IMR-90 (cell line): ENCODE measurements at regions not wholly inside any gene's neighbourhood (a gene's known extent, or its start where the extent isn't known, plus 50 kb on each side); places are given as distances from the start of the nearest gene placed in this dataset.

Experiments used
- ATAC-seq: fragments of 200-7000 bp; cut with Tn5 transposase; 2 replicates; pipeline ENCODE4 v1.9.1; 2020; ENCODE audit warnings: low read depth, mild to moderate bottlenecking, moderate library complexity
- BruUV-seq: library from RNA; stranded (reverse); fragments of 400-500 nt; replicated peaks from 2 replicates; lab custom pipeline; 2021; lab: Mats Ljungman, UMichigan
- CTCF ChIA-PET: fragments of 300-600 bp; formaldehyde crosslinking; extraction: SDS; loops from one replicate; lab custom pipeline; 2021; ENCODE audit warnings: antibody characterized with exemption; lab: Yijun Ruan, JAX
- POLR2A ChIA-PET: fragments of 300-600 bp; sonication (Branson Sonifier 250); formaldehyde crosslinking; loops from one replicate; lab custom pipeline; 2022; ENCODE audit warnings: antibody characterized with exemption; ENCODE audit not compliant: unreplicated experiment; lab: Charles Lee
- DNase-seq: peaks from one replicate; pipeline ENCODE4 v3.0.0; 2013
- H2AFZ ChIP-seq: replicated peaks from 2 replicates; pipeline ENCODE3; 2013; ENCODE audit warnings: low read length, mild to moderate bottlenecking; ENCODE audit not compliant: poor library complexity
- H2AK5ac ChIP-seq: 2 replicates; pipeline ENCODE4 v1.6.1; 2013; ENCODE audit warnings: low read depth, low read length, inconsistent platforms
- H2AK9ac ChIP-seq: replicated peaks from 2 replicates; pipeline ENCODE3; 2013; ENCODE audit warnings: mild to moderate bottlenecking, low read depth, low read length, moderate library complexity; ENCODE audit not compliant: poor library complexity
- H2BK120ac ChIP-seq: 2 replicates; pipeline ENCODE4 v1.6.1; 2013; ENCODE audit warnings: low read depth, low read length, inconsistent platforms
- H2BK15ac ChIP-seq: 3 replicates; pipeline ENCODE4 v1.6.1; 2013; ENCODE audit warnings: low read depth, low read length, inconsistent platforms
- H2BK20ac ChIP-seq: 2 replicates; pipeline ENCODE4 v1.6.1; 2013; ENCODE audit warnings: low read depth, mild to moderate bottlenecking, inconsistent platforms, low read length, moderate library complexity
- H2BK5ac ChIP-seq: 2 replicates; pipeline ENCODE4 v1.6.1; 2013; ENCODE audit warnings: mild to moderate bottlenecking, low read depth, low read length, inconsistent platforms; ENCODE audit not compliant: poor library complexity, severe bottlenecking
- H3K14ac ChIP-seq: replicated peaks from 2 replicates; pipeline ENCODE4 v1.6.1; 2013; ENCODE audit warnings: low read depth, low read length, inconsistent platforms
- H3K18ac ChIP-seq: 2 replicates; pipeline ENCODE4 v1.6.1; 2013; ENCODE audit warnings: low read depth, low read length, control low read depth
- H3K23ac ChIP-seq: 2 replicates; pipeline ENCODE4 v1.6.1; 2013; ENCODE audit warnings: low read depth, low read length, inconsistent platforms
- H3K27ac ChIP-seq: 2 replicates; pipeline ENCODE4 v1.5.1; 2013; ENCODE audit warnings: mild to moderate bottlenecking, control low read depth, low read length; ENCODE audit not compliant: insufficient read depth
- H3K27me3 ChIP-seq: 2 replicates; pipeline ENCODE4 v1.6.1; 2013; ENCODE audit warnings: low read length; ENCODE audit not compliant: control insufficient read depth, insufficient read depth
- H3K36me3 ChIP-seq: 2 replicates; pipeline ENCODE4 v1.6.1; 2013; ENCODE audit warnings: low read length, mixed read lengths; ENCODE audit not compliant: control insufficient read depth, insufficient read depth
- H3K4ac ChIP-seq: 2 replicates; pipeline ENCODE4 v1.6.1; 2013; ENCODE audit warnings: low read depth, low read length, inconsistent platforms
- H3K4me1 ChIP-seq: 2 replicates; pipeline ENCODE4 v1.6.1; 2013; ENCODE audit warnings: low read length, mixed read lengths; ENCODE audit not compliant: control insufficient read depth, insufficient read depth
- H3K4me2 ChIP-seq: 2 replicates; pipeline ENCODE4 v1.6.1; 2013; ENCODE audit warnings: low read depth, mild to moderate bottlenecking, control low read depth, low read length, moderate library complexity
- H3K4me3 ChIP-seq: 2 replicates; pipeline ENCODE4 v1.5.1; 2013; ENCODE audit warnings: low read depth, mild to moderate bottlenecking, control low read depth, low read length, moderate library complexity; ENCODE audit not compliant: insufficient read depth
- H3K56ac ChIP-seq: 2 replicates; pipeline ENCODE4 v1.6.1; 2013; ENCODE audit warnings: low read length, inconsistent platforms; ENCODE audit not compliant: insufficient read depth; ENCODE audit errors: extremely low read depth
- H3K79me1 ChIP-seq, 2 experiments: 2 replicates each; pipeline ENCODE4 v1.6.1; 2013; ENCODE audit warnings: low read length in 2 of 2, inconsistent platforms in 1 of 2, low read depth in 1 of 2
- H3K9ac ChIP-seq: 2 replicates; pipeline ENCODE4 v1.6.1; 2013; ENCODE audit warnings: low read depth, low read length, control low read depth
- H3K9me1 ChIP-seq: 2 replicates; pipeline ENCODE4 v1.6.1; 2013; ENCODE audit warnings: low read length, inconsistent platforms; ENCODE audit not compliant: insufficient read depth
- H3K9me3 ChIP-seq: 2 replicates; pipeline ENCODE4 v1.6.1; 2013; ENCODE audit warnings: low read length; ENCODE audit not compliant: control insufficient read depth, insufficient read depth
- H4K20me1 ChIP-seq: 2 replicates; pipeline ENCODE4 v1.6.1; 2013; ENCODE audit warnings: low read length, inconsistent platforms; ENCODE audit not compliant: insufficient read depth
- H4K5ac ChIP-seq: 2 replicates; pipeline ENCODE4 v1.6.1; 2013; ENCODE audit warnings: mild to moderate bottlenecking, low read depth, low read length, control low read depth
- H4K8ac ChIP-seq, 2 experiments: 2 replicates each; pipeline ENCODE4 v1.6.1; 2013; ENCODE audit warnings: low read depth in 2 of 2, low read length in 2 of 2, control low read depth in 1 of 2, inconsistent platforms in 1 of 2
- H4K91ac ChIP-seq: 2 replicates; pipeline ENCODE4 v1.6.1; 2013; ENCODE audit warnings: low read depth, low read length, inconsistent platforms; ENCODE audit not compliant: insufficient read depth
- BHLHE40 ChIP-seq: fragments of 150-350 bp; IDR thresholded peaks from 2 replicates; pipeline ENCODE4 v1.6.1; 2016; ENCODE audit warnings: mild to moderate bottlenecking, low read depth, low read length
- CEBPB ChIP-seq: IDR thresholded peaks from 2 replicates; pipeline ENCODE4 v1.6.1; 2012; ENCODE audit warnings: low read depth, low read length, improper control_type of control experiment
- CHD1 ChIP-seq: IDR thresholded peaks from 2 replicates; pipeline ENCODE4 v1.6.1; 2012; ENCODE audit warnings: low read depth, low read length, improper control_type of control experiment
- FOS ChIP-seq: fragments of 150-350 bp; IDR thresholded peaks from 2 replicates; pipeline ENCODE4 v1.6.1; 2016; ENCODE audit warnings: low read depth, low read length
- MAFK ChIP-seq: IDR thresholded peaks from 2 replicates; pipeline ENCODE4 v1.6.1; 2012; ENCODE audit warnings: low read depth, low read length, improper control_type of control experiment
- MAZ ChIP-seq: IDR thresholded peaks from 2 replicates; pipeline ENCODE4 v1.6.1; 2012; ENCODE audit warnings: low read depth, mild to moderate bottlenecking, low read length, improper control_type of control experiment, moderate library complexity, borderline replicate concordance
- MXI1 ChIP-seq: IDR thresholded peaks from 2 replicates; pipeline ENCODE4 v1.6.1; 2012; ENCODE audit warnings: low read depth, mild to moderate bottlenecking, low read length, moderate library complexity, borderline replicate concordance
- NFE2L2 ChIP-seq: fragments of 150-350 bp; IDR thresholded peaks from 2 replicates; pipeline ENCODE4 v1.6.1; 2016; ENCODE audit warnings: low read depth, mild to moderate bottlenecking, low read length
- POLR2A ChIP-seq: IDR thresholded peaks from 2 replicates; pipeline ENCODE4 v1.6.1; 2012; ENCODE audit warnings: mild to moderate bottlenecking, low read depth, low read length
- RAD21 ChIP-seq: IDR thresholded peaks from 2 replicates; pipeline ENCODE4 v1.6.1; 2012; ENCODE audit warnings: low read length, improper control_type of control experiment
- RCOR1 ChIP-seq: IDR thresholded peaks from 2 replicates; pipeline ENCODE4 v1.6.1; 2012; ENCODE audit warnings: mild to moderate bottlenecking, low read length, improper control_type of control experiment; ENCODE audit not compliant: insufficient replicate concordance
- RFX5 ChIP-seq: IDR thresholded peaks from 2 replicates; pipeline ENCODE4 v1.8.0; 2012; ENCODE audit warnings: low read depth, mild to moderate bottlenecking, low read length, moderate library complexity
- SMC3 ChIP-seq: fragments of 150-350 bp; IDR thresholded peaks from 2 replicates; pipeline ENCODE4 v1.6.1; 2016; ENCODE audit warnings: low read depth, mild to moderate bottlenecking, antibody characterized with exemption, low read length, moderate library complexity
- WGBS, 2 experiments: methylation state at CpG; one replicate each; pipeline versions ENCODE4 v1.1.5 to v1.1.7; 2013; ENCODE audit warnings: missing lambda C conversion rate in 2 of 2; ENCODE audit not compliant: insufficient read length in 1 of 2; ENCODE audit errors: extremely low coverage in 2 of 2; 5-methylcytosine and 5-hydroxymethylcytosine counted together
- dilution Hi-C: fragments of 300-500 bp; cut with HindIII; formaldehyde crosslinking; loops from one replicate; pipeline ENCODE4 v1.14.3; 2018; ENCODE audit warnings: low sequenced_read_pairs; ENCODE audit not compliant: unreplicated experiment
- in situ Hi-C: fragments of 300-500 bp; cut with MboI; formaldehyde crosslinking; loops from 3 replicates; pipeline ENCODE4 v1.14.3; 2019; ENCODE audit warnings: low sequenced_read_pairs, inconsistent platforms, mixed read lengths
- intact Hi-C: fragments of 100-400 bp; cut with micrococcal nuclease; formaldehyde crosslinking; loops from 2 replicates; pipeline ENCODE4 v1.10.0; 2022
- TF ChIP-seq, protein P1 (sequence below): fragments of 150-350 bp; IDR thresholded peaks from 2 replicates; pipeline ENCODE4 v1.6.1; 2016; ENCODE audit warnings: low read depth, mild to moderate bottlenecking, low read length, moderate library complexity, borderline replicate concordance
- TF ChIP-seq, protein P2 (sequence below): fragments of 150-350 bp; IDR thresholded peaks from 2 replicates; pipeline ENCODE4 v1.6.1; 2017; ENCODE audit warnings: mild to moderate bottlenecking, antibody characterized with exemption, low read length, low read depth
- TF ChIP-seq, protein P3 (sequence below): conservative IDR thresholded peaks from 2 replicates; pipeline ENCODE4 v1.5.1; 2012; ENCODE audit warnings: mild to moderate bottlenecking, low read depth, low read length, improper control_type of control experiment

DNA sequence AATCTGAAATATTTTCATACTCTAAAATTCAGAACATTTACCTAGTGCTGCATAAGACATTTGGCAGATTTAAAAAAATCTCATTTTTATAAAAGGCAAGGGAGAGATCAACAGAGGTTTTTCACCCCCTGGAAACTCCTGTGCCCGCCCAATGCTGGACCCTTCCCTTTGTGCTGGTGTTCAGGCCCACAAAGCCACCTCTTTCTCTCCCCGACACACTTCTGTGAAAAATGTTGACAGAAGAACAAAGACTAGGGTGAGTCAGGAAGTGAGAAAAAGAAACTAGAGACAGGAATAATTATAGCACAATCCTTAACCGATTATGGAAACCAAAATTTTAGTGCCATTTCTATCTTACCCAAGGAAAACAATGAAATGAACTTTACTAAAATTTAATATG, 197.7 kb upstream of the STXBP6 start:
- no peak overlapping the region for H2BK5ac ChIP-seq

More for the DNA sequence above, 197.7 kb upstream of the STXBP6 start:
- no peak for DNase-seq
- H4K91ac ChIP-seq = no peak overlapping the region
- H3K9me1 ChIP-seq = no peaks in the 10 kb centered on the region
- WGBS, 2 experiments = no CpG with 5 or more reads among the region's 3 CpGs
- no peak overlapping the region for H3K4me3 ChIP-seq
- H3K4me1 ChIP-seq = no peaks in the 10 kb centered on the region
- no peak overlapping the region for H2AK5ac ChIP-seq
- H3K18ac ChIP-seq = no peak overlapping the region
- H3K4ac ChIP-seq = no peak overlapping the region
- ATAC-seq = no peak
- H2BK15ac ChIP-seq = no peak overlapping the region
- ChIA-PET POLR2A (no interaction called here), CTCF (no interaction called here)
- no peak overlapping the region for H3K14ac ChIP-seq
- no peak overlapping the region for H2AK9ac ChIP-seq
- no peaks in the 10 kb centered on the region for H3K79me1 ChIP-seq
- no peak overlapping the region for H2AFZ ChIP-seq
- H3K23ac ChIP-seq = no peak overlapping the region
- no peak overlapping the region for H3K9ac ChIP-seq
- H2BK120ac ChIP-seq = no peak overlapping the region
- no peaks in the 10 kb centered on the region for H3K36me3 ChIP-seq
- TF ChIP-seq, protein P1, sequence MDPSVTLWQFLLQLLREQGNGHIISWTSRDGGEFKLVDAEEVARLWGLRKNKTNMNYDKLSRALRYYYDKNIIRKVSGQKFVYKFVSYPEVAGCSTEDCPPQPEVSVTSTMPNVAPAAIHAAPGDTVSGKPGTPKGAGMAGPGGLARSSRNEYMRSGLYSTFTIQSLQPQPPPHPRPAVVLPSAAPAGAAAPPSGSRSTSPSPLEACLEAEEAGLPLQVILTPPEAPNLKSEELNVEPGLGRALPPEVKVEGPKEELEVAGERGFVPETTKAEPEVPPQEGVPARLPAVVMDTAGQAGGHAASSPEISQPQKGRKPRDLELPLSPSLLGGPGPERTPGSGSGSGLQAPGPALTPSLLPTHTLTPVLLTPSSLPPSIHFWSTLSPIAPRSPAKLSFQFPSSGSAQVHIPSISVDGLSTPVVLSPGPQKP = no peak
- TF ChIP-seq, protein P2, sequence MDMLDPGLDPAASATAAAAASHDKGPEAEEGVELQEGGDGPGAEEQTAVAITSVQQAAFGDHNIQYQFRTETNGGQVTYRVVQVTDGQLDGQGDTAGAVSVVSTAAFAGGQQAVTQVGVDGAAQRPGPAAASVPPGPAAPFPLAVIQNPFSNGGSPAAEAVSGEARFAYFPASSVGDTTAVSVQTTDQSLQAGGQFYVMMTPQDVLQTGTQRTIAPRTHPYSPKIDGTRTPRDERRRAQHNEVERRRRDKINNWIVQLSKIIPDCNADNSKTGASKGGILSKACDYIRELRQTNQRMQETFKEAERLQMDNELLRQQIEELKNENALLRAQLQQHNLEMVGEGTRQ = no peak
- no peak for TF ChIP-seq RCOR1
- no peak for TF ChIP-seq RAD21
- no peak for TF ChIP-seq MAFK
- TF ChIP-seq, protein P3, sequence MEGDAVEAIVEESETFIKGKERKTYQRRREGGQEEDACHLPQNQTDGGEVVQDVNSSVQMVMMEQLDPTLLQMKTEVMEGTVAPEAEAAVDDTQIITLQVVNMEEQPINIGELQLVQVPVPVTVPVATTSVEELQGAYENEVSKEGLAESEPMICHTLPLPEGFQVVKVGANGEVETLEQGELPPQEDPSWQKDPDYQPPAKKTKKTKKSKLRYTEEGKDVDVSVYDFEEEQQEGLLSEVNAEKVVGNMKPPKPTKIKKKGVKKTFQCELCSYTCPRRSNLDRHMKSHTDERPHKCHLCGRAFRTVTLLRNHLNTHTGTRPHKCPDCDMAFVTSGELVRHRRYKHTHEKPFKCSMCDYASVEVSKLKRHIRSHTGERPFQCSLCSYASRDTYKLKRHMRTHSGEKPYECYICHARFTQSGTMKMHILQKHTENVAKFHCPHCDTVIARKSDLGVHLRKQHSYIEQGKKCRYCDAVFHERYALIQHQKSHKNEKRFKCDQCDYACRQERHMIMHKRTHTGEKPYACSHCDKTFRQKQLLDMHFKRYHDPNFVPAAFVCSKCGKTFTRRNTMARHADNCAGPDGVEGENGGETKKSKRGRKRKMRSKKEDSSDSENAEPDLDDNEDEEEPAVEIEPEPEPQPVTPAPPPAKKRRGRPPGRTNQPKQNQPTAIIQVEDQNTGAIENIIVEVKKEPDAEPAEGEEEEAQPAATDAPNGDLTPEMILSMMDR = no peak
- TF ChIP-seq FOS = no peak
- no peak for TF ChIP-seq POLR2A
- TF ChIP-seq NFE2L2 = no peak
- TF ChIP-seq SMC3 = no peak
- TF ChIP-seq CHD1 = no peak
- TF ChIP-seq BHLHE40 = no peak
- TF ChIP-seq RFX5 = no peak
- TF ChIP-seq MAZ = no peak
- TF ChIP-seq CEBPB = no peak
- no peak for TF ChIP-seq MXI1
- no peaks in the 10 kb centered on the region for H4K20me1 ChIP-seq
- in situ Hi-C loops (no loop called here), intact Hi-C loops (no loop called here), dilution Hi-C loops (no loop called here)
- no TSS peak for BruUV-seq
- H4K5ac ChIP-seq = no peak overlapping the region
- H3K27me3 ChIP-seq = no peaks in the 10 kb centered on the region
- H4K8ac ChIP-seq = no peak overlapping the region
- no peak overlapping the region for H2BK20ac ChIP-seq
- H3K27ac ChIP-seq = no peak overlapping the region
- peaks cover 3% of the 10 kb centered on the region; the same call in 1 of the 2 replicates for H3K9me3 ChIP-seq
- no peak overlapping the region for H3K4me2 ChIP-seq
- H3K56ac ChIP-seq = no peak overlapping the region
